Stimulated activated CD4-positive, alpha-beta T cell treated with anti-CD3 and anti-CD28 coated beads, Interleukin-15, amount 100 ng/mL, for 24 hours (primary cell): ENCODE measurements at regions not wholly inside any gene's neighbourhood (a gene's known extent, or its start where the extent isn't known, plus 50 kb on each side); places are given as distances from the start of the nearest gene placed in this dataset.

Experiments
- DNase-seq: peaks from one replicate; pipeline ENCODE4 v3.0.0-alpha.2; 2020

GRCh38 chr10:78401624-78402367 is 368.1 kb downstream of the RPS24 start:
- no peak for DNase-seq

- no peak for DNase-seq
Measured at GRCh38 chr10:78402591-78402990, 368.9 kb downstream of the RPS24 start.

- DNase-seq = no peak
Measured at GRCh38 chr10:78403781-78404180, 370.1 kb downstream of the RPS24 start.

- no peak for DNase-seq
Measured at GRCh38 chr10:78404296-78404695, 370.6 kb downstream of the RPS24 start.

GRCh38 chr10:78405231-78405630 is 371.6 kb downstream of the RPS24 start:
- DNase-seq = no peak

GRCh38 chr10:78405736-78406135 is 372.1 kb downstream of the RPS24 start:
- DNase-seq = no peak

GRCh38 chr10:78406648-78407008 is 373.0 kb downstream of the RPS24 start:
- DNase-seq = no peak

GRCh38 chr10:78407009-78407711 is 373.5 kb downstream of the RPS24 start:
- DNase-seq = peak; percentile 83

- DNase-seq = no peak
Measured at GRCh38 chr10:78407966-78408365, 374.3 kb downstream of the RPS24 start.

- no peak for DNase-seq
Measured at GRCh38 chr10:78408671-78409472, 375.2 kb downstream of the RPS24 start.

- no peak for DNase-seq
Measured at GRCh38 chr10:78410046-78410965, 376.6 kb downstream of the RPS24 start.

GRCh38 chr10:78411716-78412115 is 378.1 kb downstream of the RPS24 start:
- DNase-seq = no peak

- no peak for DNase-seq
Measured at GRCh38 chr10:78412605-78413004, 378.9 kb downstream of the RPS24 start.

- no peak for DNase-seq
Measured at GRCh38 chr10:78413076-78414055, 379.7 kb downstream of the RPS24 start.

- no peak for DNase-seq
Measured at GRCh38 chr10:78414380-78414779, 380.7 kb downstream of the RPS24 start.

- no peak for DNase-seq
Measured at GRCh38 chr10:78415111-78415510, 381.4 kb downstream of the RPS24 start.

- no peak for DNase-seq
Measured at GRCh38 chr10:78416031-78417011, 382.7 kb downstream of the RPS24 start.

- no peak for DNase-seq
Measured at GRCh38 chr10:78417425-78418370, 384.0 kb downstream of the RPS24 start.
